GM21619 (cell line): ENCODE measurements at regions not wholly inside any gene's neighbourhood (a gene's known extent, or its start where the extent isn't known, plus 50 kb on each side); places are given as distances from the start of the nearest gene placed in this dataset.

ENCODE experiments used
- ATAC-seq: cut with Tn5 transposase; IDR thresholded peaks from one replicate; pipeline ENCODE4 v1.9.1; 2021; ENCODE audit not compliant: unreplicated experiment

DNA sequence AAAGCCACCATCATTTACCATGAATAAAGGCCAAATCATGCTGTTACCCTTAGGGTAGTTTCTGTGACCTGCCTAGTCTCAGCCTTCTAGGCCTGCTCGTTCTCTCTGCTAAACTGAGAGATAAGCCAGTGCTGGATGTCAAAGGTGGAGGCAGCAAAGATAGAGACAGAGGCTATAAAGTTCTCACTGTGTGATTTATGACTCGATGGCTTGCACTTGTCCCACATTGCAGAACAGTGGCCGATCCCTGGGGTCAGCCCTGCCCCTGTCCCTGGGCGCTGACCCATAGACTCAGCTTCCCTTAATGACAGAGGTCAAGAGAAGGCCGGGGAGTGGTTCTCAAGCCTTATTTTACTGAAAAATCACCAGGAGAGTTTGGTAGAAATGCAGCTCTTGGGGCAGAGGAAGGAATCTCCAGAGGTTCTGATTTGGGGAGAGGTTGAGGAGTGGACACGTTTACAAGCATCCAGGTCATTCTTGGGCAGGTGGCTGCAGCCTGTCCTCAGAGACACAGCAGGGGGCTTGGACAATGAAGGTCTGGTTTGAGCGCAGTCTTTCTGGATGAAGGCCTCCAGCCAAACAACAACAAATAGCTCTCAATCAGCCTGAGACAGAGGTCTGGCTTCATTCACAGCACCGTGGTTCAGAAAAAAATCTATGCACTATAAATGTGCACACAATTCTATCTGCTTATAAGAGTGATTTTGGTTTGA, 143.5 kb downstream of the ACKR3 start:
- no peak for ATAC-seq

DNA sequence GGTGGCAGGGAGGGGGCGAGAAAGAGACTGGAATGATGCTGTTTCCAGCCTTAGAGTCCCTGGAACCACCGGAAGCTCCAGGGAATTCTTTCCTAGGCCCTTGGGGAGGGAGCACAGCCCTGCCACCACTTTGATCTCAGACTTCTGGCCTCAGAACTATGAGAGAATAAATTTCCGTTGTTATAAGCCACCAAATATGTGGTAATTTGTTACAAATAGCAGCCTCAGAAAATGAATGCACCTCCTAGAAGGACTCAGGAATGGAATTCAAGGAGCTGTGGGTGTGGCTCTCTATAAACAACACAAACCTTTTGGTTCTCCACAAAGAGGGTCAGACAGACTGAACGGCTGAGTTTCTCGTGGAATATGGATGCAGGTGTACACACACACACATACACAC, 144.5 kb downstream of the ACKR3 start:
- no peak for ATAC-seq

DNA sequence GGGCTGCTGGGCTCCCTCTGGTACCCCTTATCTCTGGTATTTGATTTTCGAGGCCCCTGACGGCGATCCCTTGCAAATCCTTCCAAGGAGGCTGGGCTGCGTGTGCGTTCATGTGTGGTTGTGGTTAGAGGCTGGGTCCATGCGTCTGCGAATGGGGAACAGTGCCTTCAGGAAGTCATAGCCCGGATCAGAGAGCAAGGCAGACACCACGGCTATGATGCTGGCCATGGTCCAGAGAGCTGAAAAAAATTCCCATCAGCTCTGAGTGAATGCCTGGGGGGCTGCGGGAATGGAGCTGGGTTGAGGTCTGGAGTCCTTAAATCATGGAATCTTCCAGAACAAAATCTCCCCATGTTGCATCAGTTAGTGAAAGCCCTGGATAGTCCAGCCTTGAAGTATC, 145.5 kb downstream of the ACKR3 start:
- ATAC-seq, result no peak

DNA sequence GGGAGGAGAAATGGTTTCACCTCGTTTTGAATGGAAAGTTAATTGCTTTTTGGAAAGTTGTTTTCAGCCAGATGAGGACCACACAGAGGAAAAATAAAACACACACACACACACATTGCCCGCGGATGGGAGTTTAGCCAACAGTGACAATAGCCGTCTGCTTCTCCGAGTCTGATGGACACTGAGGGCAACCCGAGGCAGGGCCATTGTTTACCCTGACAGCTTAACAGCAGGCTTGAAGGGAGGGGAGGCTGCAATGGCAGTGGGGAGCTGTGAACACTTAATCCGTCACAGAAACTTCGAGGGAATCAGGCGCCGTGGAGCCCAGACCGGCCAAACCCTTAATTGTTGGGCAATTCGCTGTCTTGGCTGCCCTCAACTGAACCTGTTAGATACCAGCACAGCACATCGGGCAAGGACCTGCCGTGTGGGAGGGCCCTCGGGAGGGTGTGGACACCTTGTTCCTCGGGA, 145.9 kb downstream of the ACKR3 start:
- ATAC-seq, result no peak

DNA sequence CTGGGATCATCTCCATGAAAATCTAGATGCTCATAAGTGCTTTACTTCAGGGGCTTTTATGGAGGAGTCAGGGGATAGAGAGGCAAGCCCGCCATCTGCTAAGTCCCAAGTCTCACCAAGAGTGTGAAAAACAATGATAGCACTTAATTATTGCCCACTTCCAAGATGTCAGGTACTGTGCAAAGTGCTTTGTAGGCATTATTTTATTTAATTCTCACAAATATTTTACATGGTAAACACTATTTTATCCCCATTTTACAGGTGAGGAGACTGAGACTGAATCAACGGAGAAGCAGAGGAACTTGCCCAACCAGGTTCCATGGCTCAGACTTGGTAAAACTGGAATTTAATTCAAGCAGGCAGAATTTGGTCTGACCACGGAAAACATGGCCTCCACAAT, 147.5 kb downstream of the ACKR3 start:
- no peak for ATAC-seq

DNA sequence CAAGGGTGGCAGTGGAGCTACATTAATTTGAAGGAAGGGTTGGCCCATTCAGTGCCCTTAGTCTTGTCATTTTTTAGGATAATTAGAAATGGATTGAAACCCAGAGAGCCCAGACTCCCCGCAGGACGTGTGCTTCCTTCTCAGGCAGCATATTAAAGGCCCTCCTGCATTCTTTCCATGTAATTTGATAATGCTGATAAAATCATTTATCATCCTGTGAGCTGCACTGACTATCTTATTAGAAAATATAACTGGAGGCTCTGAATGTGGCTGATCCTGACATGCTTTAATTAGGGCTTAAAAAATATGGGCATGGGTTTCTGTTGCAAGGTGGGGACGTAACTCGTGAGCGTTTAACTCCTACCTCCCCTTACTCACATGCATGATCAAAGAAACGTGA, 148.1 kb downstream of the ACKR3 start:
- no peak for ATAC-seq

DNA sequence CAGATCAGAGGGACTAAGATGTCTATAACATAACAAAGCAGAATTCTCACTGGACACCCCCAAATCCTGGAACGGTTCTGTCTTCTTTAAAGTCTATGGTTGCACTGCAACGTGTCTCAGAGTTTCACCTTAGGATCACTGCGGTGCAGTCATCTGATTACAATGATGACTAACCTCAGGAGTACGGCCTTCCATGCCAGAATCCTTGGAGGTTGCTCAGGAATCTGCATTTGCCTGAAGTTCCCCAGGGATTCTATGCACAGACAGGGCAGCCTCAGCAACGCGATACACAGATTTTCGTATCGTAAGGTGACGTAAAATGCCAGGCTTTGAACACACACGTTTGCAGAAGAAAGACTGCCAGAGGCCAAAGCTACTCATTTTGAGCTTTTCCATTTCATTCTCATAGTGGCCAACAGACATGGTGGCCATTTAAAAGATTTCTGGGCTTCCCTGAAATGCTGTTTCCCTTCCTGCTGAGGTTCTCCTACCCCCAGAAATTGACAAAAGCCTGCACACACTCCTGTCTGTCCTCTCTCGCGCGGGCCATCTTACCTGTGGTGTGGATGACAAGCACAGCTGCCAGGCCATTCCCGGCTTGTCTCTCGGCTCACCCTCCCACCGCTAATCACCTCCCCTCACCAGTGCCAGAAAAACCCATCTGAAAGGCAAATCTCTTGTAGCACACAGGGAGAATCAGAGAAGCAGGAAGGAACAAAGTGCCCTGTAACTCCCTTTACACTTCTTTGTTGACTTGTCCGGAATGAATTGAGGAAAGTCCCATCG, 148.8 kb downstream of the ACKR3 start:
- no peak for ATAC-seq

DNA sequence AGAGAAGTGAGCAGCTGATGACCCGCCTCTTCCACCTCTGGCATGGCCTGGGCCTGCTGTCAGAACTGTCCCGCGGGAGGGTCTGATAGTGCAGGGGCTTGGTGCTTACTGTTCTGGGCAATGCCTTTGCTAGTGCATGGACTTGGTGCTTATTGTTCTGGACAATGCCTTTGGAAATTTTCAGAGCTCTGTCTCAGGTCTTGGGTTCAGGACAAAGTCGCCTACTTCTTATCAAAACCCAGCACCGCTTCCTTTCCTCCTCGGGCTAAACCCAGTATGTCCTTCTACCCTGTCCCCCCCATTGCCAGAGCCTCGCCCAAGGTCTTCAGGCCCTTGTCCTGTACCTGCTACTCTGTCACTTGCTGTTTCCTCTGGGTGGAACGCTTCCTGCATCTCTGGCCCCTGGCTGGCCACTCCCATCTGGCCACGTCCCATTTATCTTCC, 149.6 kb downstream of the ACKR3 start:
- no peak for ATAC-seq

DNA sequence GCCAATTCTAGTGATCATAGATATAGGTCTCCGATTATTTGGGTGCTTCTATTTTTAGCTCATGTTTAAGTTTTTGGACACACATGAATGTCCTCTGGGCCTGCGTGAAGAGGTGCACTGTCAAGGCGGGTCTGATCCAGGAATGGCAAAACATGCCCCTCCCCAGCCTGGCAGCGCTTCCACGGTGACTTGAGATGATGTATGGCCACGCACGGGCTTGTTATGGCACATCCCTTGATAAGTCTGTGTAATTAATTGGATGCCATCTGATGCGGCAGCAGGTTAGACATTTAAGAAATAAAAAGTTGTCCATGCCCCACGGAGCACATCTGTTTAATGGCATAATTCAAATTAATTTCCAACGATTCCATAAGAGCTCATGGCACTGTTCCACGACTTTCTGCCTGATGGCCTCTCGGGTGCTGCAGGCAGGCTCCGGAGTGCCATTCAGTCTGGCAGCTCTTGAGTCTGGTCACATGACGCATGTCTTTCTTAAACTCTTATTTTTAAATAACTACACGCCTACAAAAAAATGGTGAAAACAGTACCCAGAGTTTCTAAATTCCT, 151.4 kb downstream of the ACKR3 start:
- no peak for ATAC-seq

DNA sequence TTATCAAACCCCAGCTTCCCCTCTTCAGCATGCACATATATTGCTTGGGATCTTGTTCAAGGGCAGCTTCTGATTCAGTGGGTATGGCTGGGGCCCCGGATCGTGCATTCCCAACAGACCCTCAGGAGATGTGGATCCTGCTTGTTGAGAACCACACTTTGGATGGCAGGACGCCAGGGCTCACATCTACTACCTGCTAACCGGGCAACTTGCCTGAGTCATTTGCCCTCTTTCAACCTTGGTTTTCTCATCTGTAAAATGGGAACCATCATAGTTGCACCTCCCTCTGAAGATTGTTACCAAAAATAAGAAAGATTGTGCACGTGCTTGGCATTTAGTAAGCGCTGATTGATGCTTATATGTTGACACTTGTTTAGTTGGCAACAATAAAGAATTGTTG, 154.6 kb downstream of the ACKR3 start:
- ATAC-seq, result no peak

DNA sequence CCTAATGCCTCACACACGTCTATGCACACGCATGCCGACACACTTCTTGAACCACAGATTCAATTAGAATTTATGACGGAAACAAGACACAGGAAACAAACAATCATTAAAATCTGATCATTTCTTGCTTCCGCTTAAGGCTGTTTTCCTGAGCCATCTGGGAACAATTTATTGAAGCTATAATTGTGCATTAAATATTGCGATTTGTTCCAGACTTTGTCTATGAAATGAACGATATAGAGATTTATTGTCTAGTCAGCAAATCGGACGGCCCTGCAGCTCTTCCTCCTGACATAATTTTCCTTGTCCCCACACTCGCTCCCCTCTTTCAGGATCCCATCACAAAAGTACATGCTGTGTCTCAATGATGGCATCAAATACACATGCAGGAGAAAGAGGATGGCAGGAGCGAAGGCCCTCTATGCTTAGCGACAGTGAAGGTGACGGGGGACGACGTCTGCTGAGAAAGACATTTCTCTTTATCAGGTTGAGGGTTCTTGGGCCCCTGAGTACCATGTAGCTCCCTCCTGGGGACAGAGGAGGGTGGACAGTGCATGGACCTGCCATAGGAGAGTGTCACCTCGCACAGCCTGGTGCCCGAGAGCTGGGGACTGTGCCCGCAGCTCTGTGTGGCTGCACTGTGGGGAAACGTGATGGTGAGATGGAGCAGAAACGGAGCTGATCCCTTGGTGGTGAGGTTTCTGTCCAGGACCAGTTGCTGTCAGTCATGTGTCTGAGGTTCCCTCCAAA, 157.3 kb downstream of the ACKR3 start:
- ATAC-seq, result no peak

DNA sequence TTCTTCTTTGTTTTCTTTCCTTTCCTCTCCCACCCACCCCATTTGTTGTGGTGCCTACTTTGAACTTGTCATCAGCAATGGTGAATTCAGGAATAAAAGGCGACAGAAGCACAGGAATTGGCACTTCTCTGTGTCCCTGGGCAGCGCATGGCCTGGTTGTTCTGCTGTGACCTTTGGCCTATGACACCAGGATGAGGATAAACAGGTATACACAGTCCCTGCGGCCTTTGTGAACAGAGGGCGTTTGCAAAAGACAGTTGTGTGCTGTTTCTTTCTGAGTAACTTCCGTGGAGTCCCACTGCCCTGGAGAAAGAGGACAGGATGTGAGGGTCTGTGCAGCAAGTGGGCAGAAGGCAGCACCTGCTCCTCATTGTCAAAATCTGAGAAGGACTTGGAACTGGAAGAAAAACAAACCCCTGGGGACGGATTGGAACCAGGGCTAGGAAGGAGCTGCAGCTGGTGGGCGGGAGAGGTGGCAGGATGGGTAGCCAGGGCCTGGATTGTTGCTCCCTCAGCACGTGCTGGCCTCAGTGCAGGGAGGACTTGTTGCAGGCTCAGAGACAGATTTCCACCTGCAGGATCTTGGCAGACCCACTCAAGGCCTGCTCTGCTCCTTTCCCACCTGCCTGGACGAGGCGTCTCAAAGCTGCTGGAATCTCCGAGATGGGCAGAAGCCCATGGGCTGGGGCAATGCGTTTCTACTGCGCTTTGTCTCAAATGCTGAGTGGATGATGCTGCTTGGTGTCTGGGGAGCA, 159.5 kb downstream of the ACKR3 start:
- no peak for ATAC-seq

DNA sequence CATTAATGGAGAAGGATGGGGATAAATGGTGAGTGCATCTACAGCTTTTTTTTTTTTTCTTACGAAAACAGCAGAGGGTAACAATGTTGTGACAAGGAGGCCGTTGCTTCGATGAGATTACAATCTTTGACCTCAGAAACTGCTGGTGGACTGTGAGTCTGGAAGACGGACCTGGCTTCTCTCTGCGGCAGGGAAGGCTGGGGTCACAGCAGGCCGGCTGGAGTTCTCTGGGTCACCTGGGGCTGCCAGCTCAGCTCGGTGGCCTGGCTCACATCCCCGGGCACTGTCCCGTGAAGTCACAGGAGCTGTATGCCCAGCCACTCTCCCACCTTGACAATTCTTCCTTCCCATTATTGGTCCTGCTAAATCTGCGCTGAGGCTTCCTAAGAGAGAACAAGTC, 160.8 kb downstream of the ACKR3 start:
- ATAC-seq, result no peak

DNA sequence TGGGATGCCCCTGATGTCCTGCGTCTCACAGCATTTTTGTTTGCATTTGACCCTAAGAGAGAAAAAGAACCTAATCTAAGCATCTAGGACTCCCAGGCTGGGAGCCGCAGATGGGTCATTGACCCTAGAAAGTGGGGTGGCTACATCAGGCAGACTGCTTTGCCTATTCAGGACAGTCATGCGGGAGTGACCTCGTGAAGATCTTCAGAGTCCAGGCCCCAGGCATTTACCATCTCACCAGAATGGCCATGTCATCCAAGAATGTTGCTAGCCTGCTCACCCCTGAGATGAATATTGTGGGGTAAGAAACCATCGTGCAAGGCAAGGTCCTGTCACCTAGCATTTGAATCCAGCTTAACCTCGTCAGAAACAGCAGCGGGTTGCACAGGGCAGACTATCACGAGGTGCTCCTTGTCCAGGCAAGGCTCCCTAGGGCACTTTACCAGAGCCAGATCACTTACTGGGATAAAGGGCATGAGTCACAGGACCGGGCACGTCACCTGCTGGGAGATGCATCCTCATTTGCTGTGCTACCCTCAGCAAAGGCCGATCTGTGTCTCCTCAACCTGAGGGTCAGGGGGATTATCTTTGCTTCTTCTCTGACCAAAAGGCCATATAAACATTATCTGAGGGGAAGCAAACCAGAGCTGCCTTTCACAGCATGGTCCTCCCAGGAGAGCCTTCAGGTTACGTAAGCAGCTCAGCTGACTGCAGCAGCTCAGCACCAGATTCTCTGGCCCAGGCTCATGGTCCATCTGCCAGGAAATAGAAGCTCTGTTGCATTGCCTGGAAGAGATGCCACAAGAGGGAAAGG, 162.3 kb downstream of the ACKR3 start:
- ATAC-seq, result no peak

DNA sequence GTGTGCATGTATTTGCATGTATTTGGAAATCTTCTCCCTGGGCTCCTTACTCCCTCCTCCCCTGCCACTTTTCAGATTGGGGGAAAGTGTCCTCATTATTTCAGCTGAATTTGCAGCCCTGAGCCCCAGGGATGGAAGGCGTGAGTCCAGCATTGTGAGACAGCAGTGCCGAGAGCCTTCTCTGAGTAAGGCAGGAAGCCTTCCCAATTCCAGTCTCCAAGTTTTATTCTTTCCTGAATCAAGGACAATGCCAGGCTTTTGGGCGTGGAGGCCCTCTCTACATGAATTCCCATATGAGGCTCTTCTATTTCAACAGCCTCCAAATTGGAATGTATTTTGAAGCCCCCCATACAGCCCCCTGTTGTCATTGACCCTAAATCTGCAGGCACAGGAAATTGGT, 163.5 kb downstream of the ACKR3 start:
- no peak for ATAC-seq

DNA sequence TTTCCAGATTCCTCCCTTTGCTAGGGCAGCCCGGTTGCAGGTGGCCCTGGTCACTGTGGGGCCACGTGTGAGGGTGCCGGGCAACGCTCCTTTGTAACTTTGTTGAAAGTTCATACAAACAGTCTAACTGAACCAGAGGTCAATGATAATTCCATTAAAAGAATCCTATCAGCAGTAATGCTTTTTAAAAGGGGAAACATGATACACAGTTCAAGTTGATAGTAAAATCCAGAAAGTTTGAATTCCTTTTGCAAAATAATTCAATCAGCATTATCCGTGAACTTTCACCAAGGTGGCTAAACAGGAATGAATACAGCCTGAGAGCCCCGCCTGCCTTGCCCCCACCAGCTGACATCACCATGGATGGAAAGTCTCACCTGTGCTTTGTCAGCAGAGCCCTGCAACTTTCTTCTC, 166.2 kb downstream of the ACKR3 start:
- no peak for ATAC-seq

DNA sequence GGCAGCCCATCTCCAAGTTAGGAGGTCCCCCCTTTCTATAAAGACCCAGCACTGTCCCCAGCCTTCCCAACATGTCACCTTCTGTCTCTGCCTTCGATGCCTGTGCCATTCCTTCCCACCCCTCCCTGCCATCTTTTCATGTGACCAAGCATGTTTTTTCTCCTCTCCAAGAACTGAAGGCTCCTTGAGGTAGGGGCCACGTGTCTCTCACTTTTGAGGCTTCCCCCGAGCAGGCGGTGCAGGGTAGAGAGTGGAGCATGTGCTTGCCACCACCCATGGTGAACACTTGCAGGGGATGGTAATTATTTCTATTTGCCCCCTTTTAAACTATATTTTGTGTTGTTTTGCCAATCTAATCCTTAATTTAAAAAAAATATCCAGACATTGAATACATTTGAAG, 168.4 kb downstream of the ACKR3 start:
- no peak for ATAC-seq

DNA sequence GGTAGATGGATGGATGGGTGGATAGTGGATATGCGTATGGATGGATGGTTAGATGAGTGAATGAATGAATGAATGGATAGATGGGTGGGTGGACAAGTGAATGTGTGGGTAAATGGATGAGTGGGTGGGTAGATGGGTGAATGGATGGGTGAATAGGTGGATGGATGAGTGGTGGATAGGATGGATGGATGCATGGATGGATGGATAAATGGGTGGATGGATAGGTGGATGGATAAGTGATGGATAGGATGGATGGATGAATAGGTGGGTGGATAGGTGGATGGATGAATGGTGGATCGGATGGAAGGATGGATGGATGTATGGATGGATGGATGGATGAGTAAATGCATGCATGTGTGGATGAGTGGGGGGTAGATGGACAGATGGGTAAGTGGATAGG, 169.3 kb downstream of the ACKR3 start:
- ATAC-seq, result no peak

DNA sequence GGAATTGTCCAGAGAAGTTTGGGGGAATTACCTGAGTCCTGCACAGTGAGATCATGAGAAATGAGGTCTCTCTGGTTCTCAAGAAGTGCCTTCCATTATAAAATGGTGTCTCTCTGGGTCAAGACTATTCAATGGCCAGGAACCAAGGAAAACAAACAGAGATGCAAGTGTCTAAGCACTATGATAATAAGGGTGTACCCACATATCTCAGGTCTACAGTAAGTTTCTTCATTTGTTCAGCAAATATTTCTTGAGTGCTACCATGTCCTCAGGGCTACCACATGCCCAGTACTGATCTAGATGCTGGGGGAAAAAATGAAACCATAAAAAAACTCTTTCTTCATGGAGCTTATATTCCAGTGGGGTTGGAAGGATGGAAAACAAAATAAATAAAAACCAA, 170.0 kb downstream of the ACKR3 start:
- ATAC-seq, result no peak

DNA sequence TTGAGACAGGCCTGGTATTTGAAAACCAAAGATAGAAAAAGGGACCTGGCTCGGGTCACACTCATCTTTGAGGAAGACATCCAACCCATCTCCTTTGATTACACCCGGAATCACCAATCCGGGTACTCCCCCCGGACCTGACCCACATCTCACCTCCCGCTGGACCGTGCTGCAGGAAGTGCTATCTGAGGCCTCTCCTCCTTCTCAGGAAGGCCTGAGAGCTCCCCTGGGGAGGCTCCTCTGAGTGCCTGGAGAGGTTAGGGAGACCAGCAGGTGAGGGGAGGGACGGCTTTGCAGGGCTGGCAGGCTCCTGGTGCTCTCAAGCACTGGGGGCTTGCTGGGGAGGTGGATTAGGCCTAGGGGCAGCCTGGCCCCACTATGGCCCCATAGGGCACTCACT, 170.9 kb downstream of the ACKR3 start:
- no peak for ATAC-seq
